B cell (primary cell): ENCODE measurements at regions not wholly inside any gene's neighbourhood (a gene's known extent, or its start where the extent isn't known, plus 50 kb on each side); places are given as distances from the start of the nearest gene placed in this dataset.

ENCODE experiments used
- ATAC-seq: fragments of 200-7000 bp; cut with Tn5 transposase; one replicate; pipeline ENCODE4 v1.10.0; 2021; ENCODE audit warnings: low read depth, mild to moderate bottlenecking, moderate number of reproducible peaks, moderate library complexity
- CTCF ChIA-PET: fragments of 350-600 bp; sonication (Branson Sonifier 250); formaldehyde crosslinking; loops from one replicate; lab custom pipeline; 2021; ENCODE audit warnings: antibody characterized with exemption, inconsistent platforms; lab: Charles Lee
- POLR2A ChIA-PET: fragments of 350-600 bp; sonication (Branson Sonifier 250); formaldehyde crosslinking; loops from one replicate; lab custom pipeline; 2021; ENCODE audit warnings: antibody characterized with exemption; lab: Charles Lee
- DNase-seq: peaks from one replicate; pipeline ENCODE4 v3.0.0; 2013
- H2AFZ ChIP-seq: 2 replicates; pipeline ENCODE4 v1.6.1; 2012; ENCODE audit warnings: mild to moderate bottlenecking, low read depth, low read length; ENCODE audit not compliant: insufficient read depth, poor library complexity, severe bottlenecking
- H3K27ac ChIP-seq, 2 donors: 1 replicate in 1 of 2; 2 replicates in 1 of 2; pipeline ENCODE4 v1.5.1; 2012 to 2013; ENCODE audit warnings: low read length in 2 of 2, mild to moderate bottlenecking in 2 of 2, moderate library complexity in 1 of 2
- H3K27me3 ChIP-seq, 4 experiments: fragments of 200-600 bp in 1 of 4; sonication (generic) in 1 of 4; replicated peaks in 1 of 4; 1 replicate in 2 of 4; 2 replicates in 2 of 4; pipeline versions ENCODE4 v1.6.1 to v1.7.0; 2013 to 2016; ENCODE audit warnings: low read length in 3 of 4, mild to moderate bottlenecking in 2 of 4, mixed read lengths in 1 of 4, moderate library complexity in 1 of 4; ENCODE audit not compliant: insufficient read depth in 4 of 4, control insufficient read depth in 3 of 4; ENCODE audit errors: control extremely low read depth in 1 of 4
- H3K36me3 ChIP-seq, 2 experiments: replicated peaks in 1 of 2; 1 replicate in 1 of 2; 2 replicates in 1 of 2; pipeline versions ENCODE4 v1.6.1 to v1.7.1; 2013; ENCODE audit warnings: low read length in 1 of 2; ENCODE audit not compliant: insufficient read depth in 2 of 2, control insufficient read depth in 1 of 2; ENCODE audit errors: control extremely low read depth in 1 of 2, extremely low read depth in 1 of 2
- H3K4me1 ChIP-seq, 2 donors: fragments of 200-600 bp in 1 of 2; sonication (generic) in 1 of 2; 1 replicate in 1 of 2; 2 replicates in 1 of 2; pipeline versions ENCODE4 v1.5.1 to v1.6.1; 2013 to 2017; ENCODE audit warnings: low read length in 2 of 2; ENCODE audit not compliant: control insufficient read depth in 2 of 2, insufficient read depth in 2 of 2
- H3K4me2 ChIP-seq: replicated peaks from 2 replicates; pipeline ENCODE3; 2012; ENCODE audit warnings: mild to moderate bottlenecking, low read depth, low read length; ENCODE audit not compliant: poor library complexity, severe bottlenecking
- H3K4me3 ChIP-seq, 5 experiments: fragments of 200-600 bp in 1 of 5; sonication (generic) in 1 of 5; 1 replicate in 3 of 5; 2 replicates in 2 of 5; pipeline versions ENCODE4 v1.5.1 to v1.7.0; 2011 to 2016; ENCODE audit warnings: low read length in 4 of 5, mild to moderate bottlenecking in 4 of 5, low read depth in 2 of 5, control low read depth in 1 of 5, moderate library complexity in 1 of 5; ENCODE audit not compliant: insufficient read depth in 1 of 5; ENCODE audit errors: control extremely low read depth in 1 of 5, extremely low read depth in 1 of 5
- H3K79me2 ChIP-seq: fragments of 200-600 bp; sonication (generic); one replicate; pipeline ENCODE4 v1.6.0; 2016; ENCODE audit warnings: low read length; ENCODE audit not compliant: control insufficient read depth, insufficient read depth
- H3K9ac ChIP-seq: fragments of 200-600 bp; sonication (generic); 2 replicates; pipeline ENCODE4 v1.6.1; 2017; ENCODE audit warnings: mild to moderate bottlenecking, low read length, moderate library complexity
- H3K9me3 ChIP-seq, 3 donors: one replicate each; pipeline versions ENCODE4 v1.6.1 to v1.7.1; 2013; ENCODE audit warnings: low read length in 2 of 3; ENCODE audit not compliant: control insufficient read depth in 2 of 3, insufficient read depth in 1 of 3; ENCODE audit errors: control extremely low read depth in 1 of 3
- H4K20me1 ChIP-seq: 2 replicates; pipeline ENCODE4 v1.6.0; 2012; ENCODE audit warnings: mild to moderate bottlenecking, low read length; ENCODE audit not compliant: insufficient read depth, control insufficient read depth, poor library complexity, severe bottlenecking
- H3K27ac Mint-ChIP-seq: one replicate; pipeline ENCODE4 v1.8.0; 2021; ENCODE audit warnings: mixed read lengths
- H3K27me3 Mint-ChIP-seq: one replicate; pipeline ENCODE4 v1.8.0; 2021; ENCODE audit warnings: mixed read lengths
- H3K4me1 Mint-ChIP-seq: one replicate; pipeline ENCODE4 v1.8.0; 2021; ENCODE audit warnings: mixed read lengths
- H3K4me3 Mint-ChIP-seq: one replicate; pipeline ENCODE4 v1.8.0; 2021; ENCODE audit warnings: mixed read lengths
- H3K9me3 Mint-ChIP-seq: one replicate; pipeline ENCODE4 v1.8.0; 2022; ENCODE audit warnings: mixed read lengths; ENCODE audit not compliant: insufficient read depth
- EZH2 ChIP-seq: IDR thresholded peaks from 2 replicates; pipeline ENCODE4 v1.6.1; 2012; ENCODE audit warnings: borderline replicate concordance, low read depth, mild to moderate bottlenecking, moderate library complexity, low read length; ENCODE audit not compliant: insufficient read depth, poor library complexity, severe bottlenecking
- WGBS: methylation state at CpG from one replicate; pipeline ENCODE4 v1.1.5; 2013; ENCODE audit warnings: missing lambda C conversion rate; ENCODE audit not compliant: insufficient coverage; 5-methylcytosine and 5-hydroxymethylcytosine counted together
- intact Hi-C: fragments of 100-400 bp; cut with micrococcal nuclease; formaldehyde crosslinking; loops from one replicate; pipeline ENCODE4 v1.10.0; 2022
- TF ChIP-seq, protein P1 (sequence below): fragments of 200-600 bp; IDR thresholded peaks from one replicate; pipeline ENCODE4 v1.8.0; 2022; ENCODE audit warnings: antibody characterized with exemption, mild to moderate bottlenecking

- H3K4me1 Mint-ChIP-seq, result no peaks in the 10 kb centered on the region
- ChIA-PET POLR2A (no interaction called here), CTCF (interaction anchor here (0.7 kb wide), 1 partner anchor 207 kb away, joined by 3 read pairs; no protein-coding TSS in a partner anchor)
- no peak overlapping the region for H3K27ac Mint-ChIP-seq
- TF ChIP-seq, protein P1, sequence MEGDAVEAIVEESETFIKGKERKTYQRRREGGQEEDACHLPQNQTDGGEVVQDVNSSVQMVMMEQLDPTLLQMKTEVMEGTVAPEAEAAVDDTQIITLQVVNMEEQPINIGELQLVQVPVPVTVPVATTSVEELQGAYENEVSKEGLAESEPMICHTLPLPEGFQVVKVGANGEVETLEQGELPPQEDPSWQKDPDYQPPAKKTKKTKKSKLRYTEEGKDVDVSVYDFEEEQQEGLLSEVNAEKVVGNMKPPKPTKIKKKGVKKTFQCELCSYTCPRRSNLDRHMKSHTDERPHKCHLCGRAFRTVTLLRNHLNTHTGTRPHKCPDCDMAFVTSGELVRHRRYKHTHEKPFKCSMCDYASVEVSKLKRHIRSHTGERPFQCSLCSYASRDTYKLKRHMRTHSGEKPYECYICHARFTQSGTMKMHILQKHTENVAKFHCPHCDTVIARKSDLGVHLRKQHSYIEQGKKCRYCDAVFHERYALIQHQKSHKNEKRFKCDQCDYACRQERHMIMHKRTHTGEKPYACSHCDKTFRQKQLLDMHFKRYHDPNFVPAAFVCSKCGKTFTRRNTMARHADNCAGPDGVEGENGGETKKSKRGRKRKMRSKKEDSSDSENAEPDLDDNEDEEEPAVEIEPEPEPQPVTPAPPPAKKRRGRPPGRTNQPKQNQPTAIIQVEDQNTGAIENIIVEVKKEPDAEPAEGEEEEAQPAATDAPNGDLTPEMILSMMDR, result no peak
- TF ChIP-seq EZH2, result no peak
- intact Hi-C loops, result no loop called here
- no peak overlapping the region for H3K4me3 Mint-ChIP-seq
- Histone ChIP-seq H3K36me3 (no peaks in the 10 kb centered on the region), H3K4me1 (no peaks in the 10 kb centered on the region), H3K4me3 (no peak overlapping the region), H3K79me2 (no peaks in the 10 kb centered on the region), H3K27me3 (no peaks in the 10 kb centered on the region), H3K27ac (no peak overlapping the region), H3K9ac (no peak overlapping the region), H2AFZ (no peak overlapping the region), H3K4me2 (no peak overlapping the region), H3K9me3 (peaks cover 0 to 4% (median 0%) of the 10 kb centered on the region in 3 donors), H4K20me1 (no peaks in the 10 kb centered on the region)
- H3K9me3 Mint-ChIP-seq, result no peaks in the 10 kb centered on the region
- DNase-seq, result no peak
- H3K27me3 Mint-ChIP-seq, result peaks cover 10% of the 10 kb centered on the region
- no peak for ATAC-seq
- WGBS, result no CpG with 5 or more reads among the region's 1 CpG
Observed at GRCh38 chr4:13888112-13888511, 260.6 kb upstream of the BOD1L1 start.

- H3K27ac ChIP-seq, result no peak overlapping the region
- H3K4me1 ChIP-seq, result no peaks in the 10 kb centered on the region
- no peaks in the 10 kb centered on the region for H3K79me2 ChIP-seq
- H3K9me3 ChIP-seq, result peaks cover 0 to 4% (median 0%) of the 10 kb centered on the region in 3 donors
- Mint-ChIP-seq H3K9me3 (no peaks in the 10 kb centered on the region), H3K4me1 (no peaks in the 10 kb centered on the region), H3K27ac (no peak overlapping the region), H3K27me3 (peaks cover 14% of the 10 kb centered on the region), H3K4me3 (no peak overlapping the region)
- 96% methylated on average over 3 of the region's 6 CpGs for WGBS
- H3K36me3 ChIP-seq, result no peaks in the 10 kb centered on the region
- no peak overlapping the region for H3K4me3 ChIP-seq
- intact Hi-C loops, result no loop called here
- ATAC-seq, result no peak
- no peak overlapping the region for H3K4me2 ChIP-seq
- ChIA-PET POLR2A (no interaction called here), CTCF (no interaction called here)
- H2AFZ ChIP-seq, result no peak overlapping the region
- H3K9ac ChIP-seq, result no peak overlapping the region
- H3K27me3 ChIP-seq, result no peaks in the 10 kb centered on the region
- DNase-seq, result no peak
- H4K20me1 ChIP-seq, result no peaks in the 10 kb centered on the region
- TF ChIP-seq, protein P1, result no peak
- TF ChIP-seq EZH2, result no peak
Observed at GRCh38 chr4:13891544-13891939, 264.0 kb upstream of the BOD1L1 start.
